OCI-M2 (cell line): ENCODE measurements at regions not wholly inside any gene's neighbourhood (a gene's known extent, or its start where the extent isn't known, plus 50 kb on each side); places are given as distances from the start of the nearest gene placed in this dataset.
"Not testable (repeated sequence)": the region's sequence is repeated elsewhere in the genome, so short reads cannot be mapped to it uniquely, and the experiment has no call there.

Experiments
- DNase-seq: peaks from one replicate; lab custom pipeline; 2025; ENCODE audit not compliant: unreplicated experiment; lab: John Stamatoyannopoulos, UW

DNA sequence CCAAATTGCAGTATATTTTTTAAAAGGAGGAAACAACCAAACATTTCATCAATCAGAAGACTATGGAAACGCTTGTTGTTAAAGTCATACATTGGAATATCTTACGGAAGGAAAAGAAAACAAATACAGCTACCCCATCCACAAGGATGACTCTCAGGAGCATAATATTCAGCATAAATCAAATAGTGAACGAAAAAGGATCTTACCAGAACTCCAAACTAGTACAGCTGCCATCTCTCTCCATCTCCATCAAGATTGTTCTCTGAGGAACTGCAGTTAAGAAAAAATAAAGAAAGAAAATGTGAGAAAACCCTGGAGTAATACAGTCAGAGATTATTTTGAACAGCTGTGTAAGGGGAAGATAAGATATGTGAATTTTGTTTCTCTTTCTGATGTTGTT is 299.8 kb upstream of the CNTN5 start:
- DNase-seq = no peak

DNA sequence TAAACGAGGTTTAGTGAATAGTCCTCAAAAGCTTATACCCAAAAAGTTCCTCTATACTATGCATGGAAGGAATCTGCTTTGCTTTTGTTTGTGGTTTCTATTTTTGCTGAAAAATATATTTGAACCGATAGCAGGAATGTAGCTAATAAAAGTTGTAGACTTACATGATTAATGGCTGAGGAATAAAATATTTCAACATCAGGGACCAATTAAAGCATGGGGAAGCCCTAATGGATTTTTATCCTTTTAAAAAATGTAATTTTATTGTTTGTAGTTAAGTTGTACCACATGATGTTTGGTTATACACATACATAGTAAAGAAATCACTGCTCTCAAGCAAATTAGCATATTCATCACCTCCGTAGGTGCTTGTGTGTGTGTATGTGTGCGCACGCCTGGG is 295.3 kb upstream of the CNTN5 start:
- no peak for DNase-seq

DNA sequence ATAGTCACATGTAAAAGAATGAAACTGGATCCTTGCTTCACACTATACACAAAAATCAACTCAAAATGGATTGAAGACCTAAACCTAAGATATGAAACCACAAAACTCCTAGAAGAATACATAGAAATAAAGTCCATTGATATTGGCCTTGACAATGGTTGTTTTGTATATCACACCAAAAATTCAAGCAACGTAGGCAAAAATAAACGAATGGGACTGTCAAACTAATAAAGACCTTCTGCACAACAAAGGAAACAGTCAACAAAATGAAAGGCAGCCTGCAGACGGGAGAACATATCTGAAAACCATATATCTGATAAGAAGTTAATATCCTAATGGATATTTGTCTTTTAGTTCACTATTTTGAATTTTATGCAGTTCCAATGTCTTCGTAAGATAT is 292.3 kb upstream of the CNTN5 start:
- DNase-seq = no peak

DNA sequence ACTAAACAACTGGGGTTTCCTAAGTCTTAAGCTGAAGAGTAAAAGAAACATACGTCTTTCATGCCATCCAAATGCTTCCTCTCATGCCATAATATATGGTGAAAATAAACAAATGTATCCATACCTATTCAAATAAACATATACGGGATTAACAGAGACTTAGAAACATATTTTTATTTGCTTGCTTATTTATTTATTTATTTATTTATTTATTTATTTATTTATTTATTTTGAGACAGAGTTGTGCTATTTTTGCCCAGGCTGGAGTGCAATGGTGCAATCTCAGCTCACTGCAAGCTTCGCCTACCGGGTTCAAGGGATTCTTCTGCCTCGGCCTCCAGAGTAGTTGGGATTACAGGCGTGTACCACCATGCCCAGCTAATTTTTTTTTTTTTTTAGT is 291.6 kb upstream of the CNTN5 start:
- DNase-seq = no peak

DNA sequence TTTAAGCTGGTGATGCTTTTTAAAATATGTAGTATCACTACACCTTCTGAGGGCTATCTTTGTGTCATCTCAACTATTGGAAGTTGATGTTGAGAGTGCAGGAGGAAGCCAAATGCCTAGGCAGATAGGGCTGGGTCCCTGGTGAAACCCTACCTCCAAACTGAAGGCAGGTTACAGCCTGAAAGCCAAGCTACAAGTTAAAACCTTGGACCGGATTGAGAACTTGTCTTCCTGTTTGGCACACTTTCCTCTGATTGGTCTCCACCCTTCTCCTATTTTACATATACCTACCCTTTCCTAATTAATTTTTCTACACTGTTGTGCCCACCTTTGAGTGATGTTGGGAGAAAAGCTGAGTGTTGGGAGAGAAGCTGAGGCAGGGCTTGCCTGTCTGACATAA is 287.8 kb upstream of the CNTN5 start:
- no peak for DNase-seq

DNA sequence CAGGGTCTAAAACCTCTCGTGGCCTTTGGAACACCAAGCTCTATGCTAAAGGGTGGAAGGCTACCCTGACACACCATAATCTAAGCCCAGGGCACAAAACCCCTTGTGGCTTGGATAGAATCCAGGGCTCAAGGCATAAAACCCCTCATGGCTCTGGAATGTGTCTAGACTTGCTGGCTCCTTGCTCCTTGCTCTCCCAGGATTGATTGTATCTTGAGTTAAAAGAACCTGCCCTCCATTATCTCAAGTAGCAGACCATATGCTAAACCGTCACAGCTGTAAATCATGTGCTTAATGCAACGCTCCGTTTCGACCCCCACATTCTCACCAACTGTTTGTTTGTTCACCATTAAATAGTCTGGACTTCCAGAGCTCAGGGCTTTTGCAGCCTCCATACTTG is 287.4 kb upstream of the CNTN5 start:
- DNase-seq = not testable (repeated sequence)

DNA sequence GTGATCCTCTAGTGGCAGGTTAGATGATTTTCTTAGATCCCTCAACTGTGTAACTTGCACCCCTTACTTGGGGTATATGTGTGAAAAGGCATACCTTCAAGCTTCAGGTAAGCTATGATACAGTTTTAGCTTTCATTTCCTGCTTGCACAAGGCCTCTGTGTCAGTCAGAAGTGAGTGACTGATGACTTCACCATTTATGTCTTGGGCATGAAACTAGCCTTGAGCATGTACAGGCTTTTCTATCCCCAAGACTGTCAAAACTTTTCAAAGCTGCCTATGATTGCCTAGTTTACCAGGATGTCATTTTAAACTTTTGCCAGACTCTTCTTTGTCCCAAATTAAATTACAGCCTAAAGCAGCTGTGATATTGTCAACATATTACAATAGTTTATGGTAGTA is 286.1 kb upstream of the CNTN5 start:
- no peak for DNase-seq

DNA sequence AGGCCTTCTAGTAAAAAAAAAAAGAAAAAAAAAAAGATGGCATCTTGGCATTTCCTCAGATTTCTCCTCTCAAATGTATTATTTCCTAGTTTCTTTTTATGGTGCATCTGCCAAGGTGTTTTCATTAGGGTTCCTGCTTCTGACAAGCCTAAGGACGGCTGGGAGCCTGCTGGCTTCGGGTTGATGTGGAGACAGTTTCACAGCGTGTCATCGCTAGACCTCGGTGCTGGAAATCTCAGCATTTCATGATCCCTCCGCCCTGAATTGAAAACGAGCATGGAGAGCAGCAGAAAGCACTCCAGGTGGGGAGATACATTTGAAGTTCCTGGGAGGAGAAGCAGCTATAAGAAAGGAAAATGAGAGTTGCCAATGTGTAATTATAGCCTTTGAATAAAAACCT is 283.9 kb upstream of the CNTN5 start:
- DNase-seq = no peak

DNA sequence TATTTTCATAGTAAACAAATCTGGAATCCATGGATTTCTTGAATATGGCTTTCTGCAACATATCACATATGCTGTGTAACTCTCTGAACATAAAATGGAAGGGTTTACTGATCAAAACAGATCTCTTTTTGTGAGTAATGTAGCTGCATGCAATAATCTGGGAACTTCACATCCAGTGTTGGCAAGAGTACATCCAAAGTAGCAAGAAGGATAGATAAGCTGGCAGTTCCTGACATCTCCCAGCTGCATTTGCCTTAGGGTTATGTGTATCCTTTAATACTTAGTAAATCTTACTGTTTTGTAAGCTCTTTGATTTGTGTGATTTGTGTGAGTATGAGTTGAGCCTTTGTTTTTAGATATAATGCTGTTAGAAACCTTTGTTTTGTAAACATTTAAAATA is 280.4 kb upstream of the CNTN5 start:
- no peak for DNase-seq

DNA sequence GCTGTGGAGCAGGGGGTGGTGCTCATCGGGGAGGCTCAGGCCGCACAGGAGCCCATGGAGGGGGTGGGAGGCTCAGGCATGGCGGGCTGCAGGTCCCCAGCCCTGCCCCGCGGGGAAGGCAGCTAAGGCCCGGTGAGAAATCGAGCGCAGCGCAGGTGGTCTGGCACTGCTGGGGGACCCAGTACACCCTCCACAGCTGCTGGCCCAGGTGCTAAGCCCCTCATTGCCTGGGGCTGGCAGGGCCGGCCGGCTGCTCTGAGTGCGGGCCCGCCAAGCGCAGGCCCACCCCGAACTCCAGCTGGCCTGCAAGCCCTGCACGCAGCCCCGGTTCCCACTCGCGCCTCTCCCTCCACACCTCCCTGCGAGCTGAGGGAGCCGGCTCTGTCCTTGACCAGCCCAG is 257.3 kb upstream of the CNTN5 start:
- DNase-seq = not testable (repeated sequence)

DNA sequence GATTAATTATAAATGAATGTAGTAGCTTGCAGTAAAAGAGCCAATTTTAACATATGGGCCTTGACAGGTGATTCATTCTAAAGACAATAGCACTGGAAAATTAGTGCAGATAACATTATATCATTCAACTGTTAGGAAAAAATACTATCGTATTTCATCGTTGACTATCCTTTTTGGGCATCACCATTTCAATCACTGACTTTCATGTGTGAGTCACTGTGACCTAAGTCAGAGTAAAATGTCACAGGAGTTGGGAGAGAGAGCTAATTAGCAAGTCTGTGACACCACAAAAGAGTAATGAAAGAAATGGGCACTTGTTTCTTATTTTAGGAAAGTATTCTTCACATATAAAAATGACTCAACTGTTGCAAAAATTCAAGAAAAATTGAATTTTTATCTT is 253.8 kb upstream of the CNTN5 start:
- no peak for DNase-seq

DNA sequence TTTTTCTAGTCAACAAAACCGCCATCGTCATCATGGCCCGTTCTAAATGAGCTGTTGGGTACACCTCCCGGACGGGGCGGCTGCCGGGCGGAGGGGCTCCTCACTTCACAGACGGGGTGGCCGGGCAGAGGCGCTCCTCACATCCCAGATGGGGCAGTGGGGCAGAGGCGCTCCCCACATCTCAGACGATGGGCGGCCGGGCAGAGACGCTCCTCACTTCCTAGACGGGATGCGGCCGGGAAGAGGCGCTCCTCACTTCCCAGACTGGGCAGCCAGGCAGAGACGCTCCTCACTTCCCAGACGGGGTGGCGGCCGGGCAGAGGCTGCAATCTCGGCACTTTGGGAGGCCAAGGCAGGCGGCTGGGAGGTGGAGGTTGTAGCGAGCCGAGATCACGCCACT is 250.7 kb upstream of the CNTN5 start:
- not testable (repeated sequence) for DNase-seq

DNA sequence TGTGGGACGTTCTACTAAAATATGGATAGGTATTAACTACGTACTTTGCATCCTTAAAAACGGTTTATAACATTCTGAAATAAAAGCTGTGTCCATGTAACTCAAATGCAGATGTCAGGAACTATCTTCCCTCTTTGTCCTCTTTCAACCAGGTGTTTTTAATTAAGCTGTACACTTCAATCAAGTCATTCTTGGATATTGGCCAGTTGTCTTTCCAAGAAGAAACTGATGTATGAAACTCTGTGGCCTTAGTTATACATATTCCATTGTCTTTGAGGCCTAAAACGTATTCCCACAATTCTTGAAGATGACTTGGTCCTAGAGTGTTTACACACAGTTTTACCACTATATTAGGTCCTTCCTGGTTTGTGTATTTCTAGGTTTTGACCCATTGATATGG is 249.0 kb upstream of the CNTN5 start:
- no peak for DNase-seq

DNA sequence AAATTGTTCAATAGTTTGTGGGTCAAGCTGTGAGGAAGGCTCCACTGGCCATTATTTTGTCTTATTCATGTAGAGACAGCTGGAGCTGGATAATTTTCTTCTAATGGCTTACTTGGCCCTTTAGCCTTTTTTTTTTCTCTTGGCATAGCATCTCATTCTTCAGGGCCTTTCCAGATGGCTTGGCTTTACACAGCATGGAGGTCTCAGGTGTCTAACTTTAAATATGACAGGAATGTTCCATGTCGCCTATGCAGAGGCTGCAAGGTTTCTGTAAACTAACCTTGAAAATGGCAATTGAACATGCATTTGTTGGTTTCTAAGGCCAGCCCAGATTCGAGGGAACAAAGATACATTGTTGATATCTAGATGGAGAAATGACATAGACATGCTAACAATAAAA is 247.9 kb upstream of the CNTN5 start:
- DNase-seq = no peak

DNA sequence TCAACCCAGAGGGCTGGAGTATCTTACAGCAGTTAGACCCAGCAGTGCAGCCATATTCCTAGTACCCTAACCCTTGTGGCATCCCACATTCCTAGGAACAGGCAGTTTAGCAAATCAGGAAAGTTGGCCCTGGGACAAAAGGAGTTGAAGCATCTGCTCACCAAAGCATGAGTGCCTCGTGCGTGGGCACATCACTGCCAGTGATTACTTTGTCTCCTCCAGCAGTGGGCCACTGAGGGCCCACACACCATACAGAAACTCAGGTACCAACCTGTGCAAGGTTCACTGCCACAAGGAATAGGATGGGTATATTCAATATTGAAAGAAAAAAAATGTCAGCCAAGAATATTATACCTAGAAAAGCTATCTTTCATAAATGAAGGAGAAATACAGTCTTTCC is 227.5 kb upstream of the CNTN5 start:
- DNase-seq = no peak

DNA sequence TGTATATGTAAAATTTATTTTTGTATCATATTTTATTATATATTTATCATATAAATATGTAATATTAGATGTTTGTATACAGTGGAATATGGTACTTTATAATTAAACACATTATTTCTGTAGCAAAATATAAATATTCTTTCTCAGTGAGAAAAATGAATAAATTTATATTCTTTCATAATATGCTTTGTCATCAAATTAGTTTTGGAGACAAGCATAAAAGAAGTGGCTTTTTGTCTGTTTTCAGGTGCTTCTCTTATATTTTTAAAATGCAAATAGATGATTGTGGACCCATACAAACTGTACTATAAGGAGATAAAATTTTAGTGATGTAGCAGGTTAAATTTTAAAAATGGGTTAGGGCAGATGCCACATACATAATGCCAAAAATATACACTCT is 222.4 kb upstream of the CNTN5 start:
- DNase-seq = no peak

DNA sequence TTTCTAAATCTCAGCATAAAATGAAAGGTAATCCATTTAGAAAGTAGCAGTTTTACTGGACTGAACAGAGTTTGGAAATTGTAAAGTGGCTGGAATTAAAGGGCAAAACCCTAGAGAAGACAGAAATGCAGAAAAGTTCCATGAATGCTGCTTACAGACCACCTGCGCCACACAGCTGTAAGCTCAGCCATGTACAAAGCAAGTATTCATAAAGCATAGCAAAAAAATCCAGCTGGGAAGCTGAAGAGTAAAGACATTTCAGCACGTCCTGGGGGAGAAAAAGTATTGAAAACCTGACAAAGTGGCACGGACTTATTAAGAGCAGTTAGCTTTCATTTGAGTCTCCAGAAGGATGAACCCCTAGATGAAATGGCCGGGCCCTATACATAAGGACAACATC is 220.1 kb upstream of the CNTN5 start:
- no peak for DNase-seq

DNA sequence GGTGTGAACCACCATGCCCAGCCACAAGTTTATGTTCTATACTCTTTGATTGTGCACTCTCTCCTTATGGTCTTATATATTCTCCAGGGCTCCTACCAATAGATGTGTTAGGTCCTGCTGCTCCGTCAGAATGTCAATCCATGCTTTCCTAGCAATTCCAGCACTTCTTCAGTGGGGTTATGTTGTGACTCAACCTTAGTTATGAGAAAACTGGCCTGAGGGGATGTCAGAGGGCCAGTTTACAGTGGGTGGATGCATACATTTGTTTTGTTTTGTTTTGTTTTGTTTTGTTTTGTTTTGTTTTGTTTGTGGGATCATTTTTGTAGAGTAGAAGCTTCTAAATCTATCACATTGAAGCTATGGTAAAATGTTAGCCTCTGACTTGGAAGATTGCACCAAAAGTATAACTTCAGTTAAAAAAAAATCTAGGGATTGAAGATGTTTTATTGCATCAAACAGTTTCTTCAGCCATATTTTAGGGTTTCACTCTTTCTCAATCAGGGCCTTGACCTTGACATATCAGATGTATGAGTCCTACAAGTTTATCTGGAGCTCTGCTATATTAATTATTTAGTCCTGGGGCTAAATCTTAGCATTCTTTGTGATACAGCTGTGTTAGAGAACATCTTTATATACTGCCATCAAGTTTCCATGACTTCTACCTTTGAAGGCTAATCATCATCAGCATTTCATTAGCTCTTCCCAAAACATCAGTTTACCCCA is 191.6 kb upstream of the CNTN5 start:
- no peak for DNase-seq

DNA sequence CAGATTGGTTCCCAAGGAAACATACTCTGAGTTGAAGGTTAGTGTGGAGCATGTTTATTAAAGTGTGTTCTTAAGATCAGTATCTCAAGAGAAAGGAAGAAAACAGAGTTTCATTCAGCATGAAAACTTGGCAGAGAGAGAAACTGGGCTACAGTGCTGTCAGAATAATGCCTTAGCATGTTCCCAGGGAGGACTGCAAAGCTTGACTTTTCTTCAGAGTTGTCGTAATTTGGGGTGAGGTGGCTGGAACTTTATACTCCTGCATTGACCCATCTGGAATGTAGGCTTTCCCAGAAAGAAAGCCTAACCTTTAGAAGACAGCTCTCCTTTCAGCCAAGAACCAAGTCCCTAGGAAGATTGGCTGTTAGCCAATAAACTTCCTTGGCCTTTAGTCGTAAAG is 190.8 kb upstream of the CNTN5 start:
- no peak for DNase-seq

DNA sequence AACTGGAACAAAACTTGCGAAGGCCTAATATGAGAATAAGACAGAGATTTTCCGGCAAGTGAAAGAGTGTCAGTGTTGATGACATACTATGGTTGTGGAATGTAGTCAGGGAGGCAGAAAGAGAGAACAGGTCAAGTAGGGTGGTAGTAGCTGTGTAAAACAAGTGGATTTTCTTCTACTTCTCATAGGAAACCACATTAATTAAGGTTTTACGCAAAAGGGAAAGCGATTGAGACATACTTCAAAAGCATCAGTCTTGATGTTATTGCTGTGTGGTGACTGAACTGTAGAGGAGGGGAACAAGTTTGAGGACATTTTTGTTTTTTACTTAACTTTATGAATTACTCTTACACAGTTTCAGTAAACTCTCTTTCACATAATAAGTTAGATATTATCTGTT is 186.0 kb upstream of the CNTN5 start:
- DNase-seq = no peak

DNA sequence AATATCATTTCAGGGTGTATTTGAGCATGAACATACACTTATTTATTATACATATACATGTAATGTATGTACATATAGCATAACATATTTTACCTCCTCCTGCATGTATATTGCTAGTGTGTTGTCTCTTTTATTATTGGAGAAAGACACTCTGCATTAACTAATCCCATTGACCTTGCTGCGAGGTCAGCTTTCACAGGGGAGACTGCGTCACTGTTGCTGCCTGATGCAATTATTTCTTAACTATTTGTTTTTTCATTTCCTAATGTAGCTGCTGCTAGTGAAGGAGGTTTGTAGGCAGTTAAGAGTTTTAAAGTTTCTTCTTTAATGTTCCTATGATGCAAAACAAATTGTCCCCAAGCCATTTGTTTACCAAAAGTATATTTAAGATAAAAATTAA is 185.4 kb upstream of the CNTN5 start:
- DNase-seq = no peak

DNA sequence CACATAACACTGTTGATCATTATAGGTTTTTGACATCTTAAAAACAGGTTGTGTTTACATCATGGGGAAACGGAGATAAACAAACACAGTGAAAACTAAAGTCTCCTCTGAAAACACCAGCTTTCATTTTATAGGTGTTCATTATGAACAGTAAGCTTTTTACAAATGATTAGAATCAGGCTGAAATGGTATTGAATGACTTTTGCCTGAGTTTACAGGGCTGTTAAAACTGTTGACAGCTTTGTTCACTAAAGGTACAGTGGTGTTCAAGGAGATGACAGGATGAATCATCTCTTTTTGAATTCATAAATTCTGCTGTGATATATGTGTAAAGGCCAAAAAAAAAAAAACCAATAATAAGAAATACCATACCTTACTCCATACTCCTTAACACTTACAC is 184.6 kb upstream of the CNTN5 start:
- no peak for DNase-seq

DNA sequence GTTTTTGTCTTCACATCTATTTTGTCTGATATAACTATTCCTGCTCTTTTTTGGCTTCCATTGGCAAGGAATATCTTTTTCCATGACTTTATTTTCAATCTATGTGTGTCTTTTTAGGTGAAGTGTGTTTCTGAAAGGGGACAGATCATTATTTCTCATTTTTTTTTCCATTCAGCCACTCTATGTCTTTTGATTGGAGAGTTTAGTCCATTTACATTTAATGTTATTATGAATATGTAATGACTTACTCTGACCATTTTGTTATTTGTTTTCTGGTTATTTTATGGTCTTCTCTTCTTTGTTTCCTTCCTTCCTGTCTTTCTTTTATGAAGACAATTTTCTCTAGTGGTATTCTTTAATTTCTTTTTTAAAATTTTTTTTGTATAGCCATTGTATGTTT is 178.6 kb upstream of the CNTN5 start:
- DNase-seq = no peak

DNA sequence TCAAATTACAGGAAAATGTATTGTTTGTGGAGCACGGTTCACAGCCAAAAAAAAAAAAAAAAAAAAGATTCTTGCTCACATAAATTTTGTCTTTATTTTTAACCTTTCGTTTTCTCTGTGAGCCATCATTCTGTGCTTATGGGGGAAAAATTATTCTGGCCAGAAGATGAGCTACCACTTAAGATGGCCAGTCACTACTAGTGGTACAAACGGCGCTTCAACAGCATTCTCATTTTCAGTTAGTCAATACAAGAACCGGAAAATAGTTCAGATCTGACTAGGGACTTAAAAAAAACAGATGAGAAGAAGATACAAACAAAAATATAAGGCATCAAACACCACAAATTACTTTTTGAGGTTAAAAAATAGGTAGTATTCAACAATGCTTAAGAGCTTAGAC is 158.6 kb upstream of the CNTN5 start:
- no peak for DNase-seq
